ENCODE measurements at regions not wholly inside any gene's neighbourhood (a gene's known extent, or its start where the extent isn't known, plus 50 kb on each side); places are given as distances from the start of the nearest gene placed in this dataset.

DNA sequence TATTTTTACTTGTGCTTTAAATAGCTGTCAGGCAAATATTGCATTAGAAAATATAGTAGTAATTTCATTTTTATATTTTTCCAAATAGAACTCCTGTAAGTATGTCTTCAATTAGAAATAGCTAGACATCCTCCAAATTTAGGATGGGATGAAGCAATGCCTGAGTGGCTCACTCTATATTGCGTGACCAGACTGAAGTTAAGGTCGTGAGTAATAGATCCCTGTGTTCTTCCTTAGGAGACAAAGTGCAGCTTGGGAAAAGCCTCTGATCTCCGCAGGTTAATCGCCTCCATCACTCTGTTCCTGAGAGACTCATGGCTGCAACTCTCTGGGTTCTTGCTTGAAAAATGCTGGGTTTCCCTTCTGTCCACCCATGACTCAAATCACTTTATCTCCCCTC is 484.8 kb upstream of the ANKRD30A start:
- TF ChIP-seq, protein P1, sequence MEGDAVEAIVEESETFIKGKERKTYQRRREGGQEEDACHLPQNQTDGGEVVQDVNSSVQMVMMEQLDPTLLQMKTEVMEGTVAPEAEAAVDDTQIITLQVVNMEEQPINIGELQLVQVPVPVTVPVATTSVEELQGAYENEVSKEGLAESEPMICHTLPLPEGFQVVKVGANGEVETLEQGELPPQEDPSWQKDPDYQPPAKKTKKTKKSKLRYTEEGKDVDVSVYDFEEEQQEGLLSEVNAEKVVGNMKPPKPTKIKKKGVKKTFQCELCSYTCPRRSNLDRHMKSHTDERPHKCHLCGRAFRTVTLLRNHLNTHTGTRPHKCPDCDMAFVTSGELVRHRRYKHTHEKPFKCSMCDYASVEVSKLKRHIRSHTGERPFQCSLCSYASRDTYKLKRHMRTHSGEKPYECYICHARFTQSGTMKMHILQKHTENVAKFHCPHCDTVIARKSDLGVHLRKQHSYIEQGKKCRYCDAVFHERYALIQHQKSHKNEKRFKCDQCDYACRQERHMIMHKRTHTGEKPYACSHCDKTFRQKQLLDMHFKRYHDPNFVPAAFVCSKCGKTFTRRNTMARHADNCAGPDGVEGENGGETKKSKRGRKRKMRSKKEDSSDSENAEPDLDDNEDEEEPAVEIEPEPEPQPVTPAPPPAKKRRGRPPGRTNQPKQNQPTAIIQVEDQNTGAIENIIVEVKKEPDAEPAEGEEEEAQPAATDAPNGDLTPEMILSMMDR (conservative IDR thresholded peaks at IDR 0.05 in 1 of 2, IDR thresholded peaks at IDR 0.05 in 1 of 2; ENCODE audit: low read depth in 1 of 2, low read length in 2 of 2), result no peak
- no peak for TF ChIP-seq EZH2 (IDR thresholded peaks at IDR 0.05; ENCODE audit: low read length, missing control alignments)

Data from fibroblast of lung (primary cell).